ENCODE measurements at regions not wholly inside any gene's neighbourhood (a gene's known extent, or its start where the extent isn't known, plus 50 kb on each side); places are given as distances from the start of the nearest gene placed in this dataset.

DNA sequence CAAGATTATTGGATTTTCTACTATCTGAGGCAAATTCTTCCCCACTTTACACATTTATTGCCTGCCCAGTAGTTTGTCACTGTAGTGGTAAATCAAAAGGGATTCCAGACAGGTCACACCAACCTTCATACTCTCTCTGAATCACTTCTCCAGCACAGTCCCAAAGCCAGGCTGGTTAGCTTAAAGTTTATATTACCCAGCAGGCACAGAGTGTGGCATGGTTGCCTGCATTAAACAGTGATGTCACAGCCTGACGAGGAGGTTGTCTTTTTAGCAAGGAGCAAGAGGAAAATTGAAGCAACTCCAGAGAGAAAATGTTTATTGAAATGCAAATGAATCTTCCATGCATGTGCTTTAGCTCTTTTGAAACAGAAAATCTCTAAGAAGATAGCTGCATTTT, 375.5 kb upstream of the CELF2 start:
- no peak for TF ChIP-seq EZH2phosphoT487 (IDR thresholded peaks at IDR 0.05; ENCODE audit: insufficient read depth, low read depth)
- TF ChIP-seq EZH2 (IDR thresholded peaks at IDR 0.05; ENCODE audit: insufficient read depth, poor library complexity, severe bottlenecking), result no peak
